Ectodermal cell (in vitro differentiated cells): ENCODE measurements at regions not wholly inside any gene's neighbourhood (a gene's known extent, or its start where the extent isn't known, plus 50 kb on each side); places are given as distances from the start of the nearest gene placed in this dataset.

Experiments used
- H3K27ac ChIP-seq: 2 replicates; pipeline ENCODE4 v1.7.0; 2013; ENCODE audit warnings: mild to moderate bottlenecking, low read depth, low read length; ENCODE audit not compliant: insufficient read depth, poor library complexity, severe bottlenecking
- H3K27me3 ChIP-seq: 2 replicates; pipeline ENCODE4 v1.7.0; 2013; ENCODE audit warnings: mild to moderate bottlenecking, low read length; ENCODE audit not compliant: insufficient read depth, control insufficient read depth, poor library complexity, severe bottlenecking
- H3K36me3 ChIP-seq: one replicate; pipeline ENCODE4 v1.7.0; 2013; ENCODE audit warnings: low read length; ENCODE audit not compliant: control insufficient read depth, insufficient read depth
- H3K4me1 ChIP-seq: one replicate; pipeline ENCODE4 v1.7.0; 2013; ENCODE audit warnings: low read length; ENCODE audit not compliant: control insufficient read depth, insufficient read depth
- H3K4me3 ChIP-seq: 2 replicates; pipeline ENCODE4 v1.7.0; 2013; ENCODE audit warnings: low read depth, low read length, control low read depth; ENCODE audit not compliant: insufficient read depth
- H3K9me3 ChIP-seq: 2 replicates; pipeline ENCODE4 v1.7.0; 2013; ENCODE audit warnings: mild to moderate bottlenecking, low read length, moderate library complexity; ENCODE audit not compliant: control insufficient read depth
- WGBS, 2 experiments: methylation state at CpG; one replicate each; pipeline ENCODE4 v1.1.7; 2013; ENCODE audit warnings: missing lambda C conversion rate in 2 of 2; 5-methylcytosine and 5-hydroxymethylcytosine counted together

GRCh38 chr14:84797326-84797725 lies 732.6 kb upstream of the FLRT2 start:
- Histone ChIP-seq H3K9me3 (no peaks in the 10 kb centered on the region), H3K4me3 (no peak overlapping the region), H3K27ac (no peak overlapping the region), H3K27me3 (no peaks in the 10 kb centered on the region), H3K4me1 (no peaks in the 10 kb centered on the region), H3K36me3 (no peaks in the 10 kb centered on the region)
- WGBS, 2 experiments: 86 to 96% methylated on average over 2 to 3 of the region's 3 CpGs

- Histone ChIP-seq H3K4me1 (no peaks in the 10 kb centered on the region), H3K4me3 (no peak overlapping the region), H3K27ac (no peak overlapping the region), H3K9me3 (no peaks in the 10 kb centered on the region), H3K27me3 (no peaks in the 10 kb centered on the region), H3K36me3 (no peaks in the 10 kb centered on the region)
- 100% methylated on average over 1 of the region's 1 CpG; no CpG with 5 or more reads in 1 of the 2 experiments for WGBS, 2 experiments
Measured at GRCh38 chr14:84804468-84804867, 725.5 kb upstream of the FLRT2 start.

- Histone ChIP-seq H3K4me1 (no peaks in the 10 kb centered on the region), H3K9me3 (no peaks in the 10 kb centered on the region), H3K27me3 (no peaks in the 10 kb centered on the region), H3K36me3 (no peaks in the 10 kb centered on the region), H3K27ac (no peak overlapping the region), H3K4me3 (no peak overlapping the region)
- WGBS, 2 experiments: 80% methylated on average over 1 of the region's 1 CpG; no CpG with 5 or more reads in 1 of the 2 experiments
Measured at GRCh38 chr14:84804895-84805294, 725.0 kb upstream of the FLRT2 start.

- no peaks in the 10 kb centered on the region for H3K36me3 ChIP-seq
- H3K27me3 ChIP-seq: no peaks in the 10 kb centered on the region
- no peaks in the 10 kb centered on the region for H3K4me1 ChIP-seq
- H3K27ac ChIP-seq: no peak overlapping the region
- no peaks in the 10 kb centered on the region for H3K9me3 ChIP-seq
- no peak overlapping the region for H3K4me3 ChIP-seq
Measured at GRCh38 chr14:84806181-84806580, 723.8 kb upstream of the FLRT2 start.

- 91 to 95% methylated on average over 4 of the region's 4 CpGs for WGBS, 2 experiments
- Histone ChIP-seq H3K4me1 (no peaks in the 10 kb centered on the region), H3K27ac (no peak overlapping the region), H3K4me3 (no peak overlapping the region), H3K9me3 (no peaks in the 10 kb centered on the region), H3K27me3 (no peaks in the 10 kb centered on the region), H3K36me3 (no peaks in the 10 kb centered on the region)
Measured at GRCh38 chr14:84806622-84807021, 723.3 kb upstream of the FLRT2 start.

- H3K27me3 ChIP-seq: no peaks in the 10 kb centered on the region
- no peaks in the 10 kb centered on the region for H3K36me3 ChIP-seq
- 92 to 94% methylated on average over 3 of the region's 3 CpGs for WGBS, 2 experiments
- no peaks in the 10 kb centered on the region for H3K4me1 ChIP-seq
- no peak overlapping the region for H3K4me3 ChIP-seq
- no peaks in the 10 kb centered on the region for H3K9me3 ChIP-seq
- no peak overlapping the region for H3K27ac ChIP-seq
Measured at GRCh38 chr14:84807673-84808072, 722.3 kb upstream of the FLRT2 start.

GRCh38 chr14:84809158-84809557 lies 720.8 kb upstream of the FLRT2 start:
- WGBS, 2 experiments: 95 to 100% methylated on average over 1 to 2 of the region's 2 CpGs
- no peak overlapping the region for H3K4me3 ChIP-seq
- no peaks in the 10 kb centered on the region for H3K9me3 ChIP-seq
- H3K27me3 ChIP-seq: no peaks in the 10 kb centered on the region
- H3K27ac ChIP-seq: no peak overlapping the region
- H3K4me1 ChIP-seq: no peaks in the 10 kb centered on the region
- H3K36me3 ChIP-seq: no peaks in the 10 kb centered on the region

- WGBS, 2 experiments: 75 to 87% methylated on average over 1 of the region's 1 CpG
- Histone ChIP-seq H3K27ac (no peak overlapping the region), H3K36me3 (no peaks in the 10 kb centered on the region)
Measured at GRCh38 chr14:84814391-84814790, 715.6 kb upstream of the FLRT2 start.

GRCh38 chr14:84819528-84819927 lies 710.4 kb upstream of the FLRT2 start:
- H3K4me1 ChIP-seq: no peaks in the 10 kb centered on the region
- H3K4me3 ChIP-seq: no peak overlapping the region
- no peaks in the 10 kb centered on the region for H3K9me3 ChIP-seq
- H3K36me3 ChIP-seq: no peaks in the 10 kb centered on the region
- WGBS, 2 experiments: no CpG with 5 or more reads among the region's 2 CpGs
- no peak overlapping the region for H3K27ac ChIP-seq
- no peaks in the 10 kb centered on the region for H3K27me3 ChIP-seq

More at GRCh38 chr14:84814391-84814790, 715.6 kb upstream of the FLRT2 start:
- Histone ChIP-seq H3K9me3 (no peaks in the 10 kb centered on the region), H3K4me1 (no peaks in the 10 kb centered on the region), H3K27me3 (no peaks in the 10 kb centered on the region), H3K4me3 (no peak overlapping the region)

- WGBS, 2 experiments: 73 to 76% methylated on average over 8 of the region's 8 CpGs
- H3K27ac ChIP-seq: no peak overlapping the region
Measured at GRCh38 chr14:84825481-84826251, 704.3 kb upstream of the FLRT2 start.

More at GRCh38 chr14:84825481-84826251, 704.3 kb upstream of the FLRT2 start:
- Histone ChIP-seq H3K4me3 (no peak overlapping the region), H3K36me3 (no peaks in the 10 kb centered on the region), H3K9me3 (no peaks in the 10 kb centered on the region), H3K4me1 (peaks cover 9% of the 10 kb centered on the region), H3K27me3 (no peaks in the 10 kb centered on the region)
